ENCODE measurements at regions not wholly inside any gene's neighbourhood (a gene's known extent, or its start where the extent isn't known, plus 50 kb on each side); places are given as distances from the start of the nearest gene placed in this dataset.

DNA sequence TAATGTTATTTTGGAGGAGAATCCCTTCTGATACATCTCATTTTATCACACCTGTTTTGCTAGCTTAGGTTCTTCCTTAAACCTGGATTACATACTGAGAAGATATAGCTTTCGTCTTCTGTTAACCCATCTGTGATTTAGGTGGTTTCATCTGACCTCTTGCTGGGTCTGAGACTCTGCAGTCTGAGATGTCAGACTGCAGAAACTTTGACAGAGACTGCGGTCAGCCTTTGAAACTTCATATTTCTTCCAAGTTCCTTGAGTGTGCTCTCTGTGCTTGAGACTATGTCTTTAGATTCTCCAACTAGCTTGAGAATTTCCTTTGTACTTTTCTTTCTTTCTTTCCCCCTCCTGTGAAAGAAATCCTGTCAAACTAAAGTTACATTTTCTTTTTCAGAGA lies 196.4 kb upstream of the MPHOSPH6 start:
- 28% methylated on average over 2 of the region's 2 CpGs for WGBS (ENCODE audit: low lambda C conversion rate)
- POLR2A ChIA-PET = no interaction called here
- intact Hi-C loops (cut with micrococcal nuclease; ENCODE audit: unreplicated experiment) = no loop called here

More for the DNA sequence above, 196.4 kb upstream of the MPHOSPH6 start:
- Histone ChIP-seq H2AFZ (ENCODE audit: low read length) (no peak overlapping the region), H4K20me1 (ENCODE audit: insufficient read depth, low read length) (no peaks in the 10 kb centered on the region), H3K36me3 (replicated peaks in 1 of 2; ENCODE audit: control insufficient read depth in 1 of 2, insufficient read depth in 2 of 2, low read length in 2 of 2) (no peaks in the 10 kb centered on the region), H3K4me2 (ENCODE audit: low read depth, low read length) (no peak overlapping the region), H3K4me1 (ENCODE audit: insufficient read depth, low read length) (no peaks in the 10 kb centered on the region), H3K27me3 (ENCODE audit: control insufficient read depth in 1 of 2, insufficient read depth in 2 of 2, low read length in 2 of 2) (peaks cover 0 to 6% of the 10 kb centered on the region in 2 experiments; a peak in 3 of 5 replicates), H3K27ac (ENCODE audit: extremely low read length, insufficient read depth, low read length) (no peak overlapping the region), H3K79me2 (ENCODE audit: insufficient read depth, low read length) (no peaks in the 10 kb centered on the region), H3K4me3 (replicated peaks in 1 of 3; ENCODE audit: insufficient read depth in 1 of 3, low read depth in 2 of 3, low read length in 3 of 3) (no peak overlapping the region), H3K9ac (ENCODE audit: insufficient read depth, low read depth, low read length) (no peak overlapping the region), H3K9me3 (ENCODE audit: low read length) (no peaks in the 10 kb centered on the region)
- no TSS peak for BruUV-seq (replicated peaks)
- TF ChIP-seq ZNF232 (CRISPR knock-in tag; IDR thresholded peaks at IDR 0.05; ENCODE audit: borderline replicate concordance) (no peak), ZNF263 (CRISPR knock-in tag; IDR thresholded peaks at IDR 0.05) (no peak), ZNF292 (CRISPR knock-in tag; IDR thresholded peaks at IDR 0.05; ENCODE audit: borderline replicate concordance, low read depth) (no peak), ZNF367 (CRISPR knock-in tag; IDR thresholded peaks at IDR 0.05; ENCODE audit: borderline replicate concordance) (no peak), ZNF724P (CRISPR knock-in tag; IDR thresholded peaks at IDR 0.05; ENCODE audit: borderline replicate concordance) (no peak), NFYC (CRISPR knock-in tag; IDR thresholded peaks at IDR 0.05) (no peak), ZNF20 (CRISPR knock-in tag; IDR thresholded peaks at IDR 0.05) (no peak), CEBPB (IDR thresholded peaks at IDR 0.05; ENCODE audit: borderline replicate concordance, low read depth, low read length) (no peak), MZF1 (CRISPR knock-in tag; IDR thresholded peaks at IDR 0.05; ENCODE audit: borderline replicate concordance) (no peak), ZNF773 (CRISPR knock-in tag; IDR thresholded peaks at IDR 0.05; ENCODE audit: borderline replicate concordance) (no peak), TAF1 (CRISPR knock-in tag; IDR thresholded peaks at IDR 0.05) (no peak), ZNF33A (CRISPR knock-in tag; IDR thresholded peaks at IDR 0.05; ENCODE audit: borderline replicate concordance) (no peak), NFE2L1 (CRISPR knock-in tag; IDR thresholded peaks at IDR 0.05; ENCODE audit: borderline replicate concordance) (no peak), ZNF552 (CRISPR knock-in tag; IDR thresholded peaks at IDR 0.05; ENCODE audit: borderline replicate concordance) (no peak), ZNF550 (CRISPR knock-in tag; IDR thresholded peaks at IDR 0.05; ENCODE audit: borderline replicate concordance) (no peak), PHF8 (CRISPR knock-in tag; IDR thresholded peaks at IDR 0.05) (no peak), CENPT (CRISPR knock-in tag; IDR thresholded peaks at IDR 0.05; ENCODE audit: low read depth) (no peak)
- TF ChIP-seq, protein P1, sequence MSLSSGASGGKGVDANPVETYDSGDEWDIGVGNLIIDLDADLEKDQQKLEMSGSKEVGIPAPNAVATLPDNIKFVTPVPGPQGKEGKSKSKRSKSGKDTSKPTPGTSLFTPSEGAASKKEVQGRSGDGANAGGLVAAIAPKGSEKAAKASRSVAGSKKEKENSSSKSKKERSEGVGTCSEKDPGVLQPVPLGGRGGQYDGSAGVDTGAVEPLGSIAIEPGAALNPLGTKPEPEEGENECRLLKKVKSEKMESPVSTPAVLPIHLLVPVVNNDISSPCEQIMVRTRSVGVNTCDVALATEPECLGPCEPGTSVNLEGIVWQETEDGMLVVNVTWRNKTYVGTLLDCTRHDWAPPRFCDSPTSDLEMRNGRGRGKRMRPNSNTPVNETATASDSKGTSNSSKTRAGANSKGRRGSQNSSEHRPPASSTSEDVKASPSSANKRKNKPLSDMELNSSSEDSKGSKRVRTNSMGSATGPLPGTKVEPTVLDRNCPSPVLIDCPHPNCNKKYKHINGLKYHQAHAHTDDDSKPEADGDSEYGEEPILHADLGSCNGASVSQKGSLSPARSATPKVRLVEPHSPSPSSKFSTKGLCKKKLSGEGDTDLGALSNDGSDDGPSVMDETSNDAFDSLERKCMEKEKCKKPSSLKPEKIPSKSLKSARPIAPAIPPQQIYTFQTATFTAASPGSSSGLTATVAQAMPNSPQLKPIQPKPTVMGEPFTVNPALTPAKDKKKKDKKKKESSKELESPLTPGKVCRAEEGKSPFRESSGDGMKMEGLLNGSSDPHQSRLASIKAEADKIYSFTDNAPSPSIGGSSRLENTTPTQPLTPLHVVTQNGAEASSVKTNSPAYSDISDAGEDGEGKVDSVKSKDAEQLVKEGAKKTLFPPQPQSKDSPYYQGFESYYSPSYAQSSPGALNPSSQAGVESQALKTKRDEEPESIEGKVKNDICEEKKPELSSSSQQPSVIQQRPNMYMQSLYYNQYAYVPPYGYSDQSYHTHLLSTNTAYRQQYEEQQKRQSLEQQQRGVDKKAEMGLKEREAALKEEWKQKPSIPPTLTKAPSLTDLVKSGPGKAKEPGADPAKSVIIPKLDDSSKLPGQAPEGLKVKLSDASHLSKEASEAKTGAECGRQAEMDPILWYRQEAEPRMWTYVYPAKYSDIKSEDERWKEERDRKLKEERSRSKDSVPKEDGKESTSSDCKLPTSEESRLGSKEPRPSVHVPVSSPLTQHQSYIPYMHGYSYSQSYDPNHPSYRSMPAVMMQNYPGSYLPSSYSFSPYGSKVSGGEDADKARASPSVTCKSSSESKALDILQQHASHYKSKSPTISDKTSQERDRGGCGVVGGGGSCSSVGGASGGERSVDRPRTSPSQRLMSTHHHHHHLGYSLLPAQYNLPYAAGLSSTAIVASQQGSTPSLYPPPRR (CRISPR knock-in tag; IDR thresholded peaks at IDR 0.05; ENCODE audit: borderline replicate concordance) = no peak
- in situ Hi-C loops (cut with HindIII; ENCODE audit: extremely low pct_ligation_motif_present, low pct_unique_long_range_greater_than_20kb) = no loop called here
- no peak for DNase-seq (ENCODE audit: low spot score)
- FAIRE-seq = no peak
- CTCF ChIA-PET (ENCODE audit: low intra/inter-chr PET ratio, low total read pairs) = no interaction called here
- no peak for ATAC-seq
